B cell (primary cell): ENCODE measurements at regions not wholly inside any gene's neighbourhood (a gene's known extent, or its start where the extent isn't known, plus 50 kb on each side); places are given as distances from the start of the nearest gene placed in this dataset.

Experiments
- CTCF ChIP-seq: fragments of 200-600 bp; IDR thresholded peaks from one replicate; pipeline ENCODE4 v1.8.0; 2022; ENCODE audit warnings: antibody characterized with exemption, mild to moderate bottlenecking
- EZH2 ChIP-seq: IDR thresholded peaks from 2 replicates; pipeline ENCODE4 v1.6.1; 2012; ENCODE audit warnings: borderline replicate concordance, low read depth, mild to moderate bottlenecking, moderate library complexity, low read length; ENCODE audit not compliant: insufficient read depth, poor library complexity, severe bottlenecking

- TF ChIP-seq CTCF = no peak
- TF ChIP-seq EZH2 = no peak
These were observed 220.0 kb downstream of the RASSF9 start for GRCh38 chr12:85616201-85616600.
